ENCODE measurements at regions not wholly inside any gene's neighbourhood (a gene's known extent, or its start where the extent isn't known, plus 50 kb on each side); places are given as distances from the start of the nearest gene placed in this dataset.

DNA sequence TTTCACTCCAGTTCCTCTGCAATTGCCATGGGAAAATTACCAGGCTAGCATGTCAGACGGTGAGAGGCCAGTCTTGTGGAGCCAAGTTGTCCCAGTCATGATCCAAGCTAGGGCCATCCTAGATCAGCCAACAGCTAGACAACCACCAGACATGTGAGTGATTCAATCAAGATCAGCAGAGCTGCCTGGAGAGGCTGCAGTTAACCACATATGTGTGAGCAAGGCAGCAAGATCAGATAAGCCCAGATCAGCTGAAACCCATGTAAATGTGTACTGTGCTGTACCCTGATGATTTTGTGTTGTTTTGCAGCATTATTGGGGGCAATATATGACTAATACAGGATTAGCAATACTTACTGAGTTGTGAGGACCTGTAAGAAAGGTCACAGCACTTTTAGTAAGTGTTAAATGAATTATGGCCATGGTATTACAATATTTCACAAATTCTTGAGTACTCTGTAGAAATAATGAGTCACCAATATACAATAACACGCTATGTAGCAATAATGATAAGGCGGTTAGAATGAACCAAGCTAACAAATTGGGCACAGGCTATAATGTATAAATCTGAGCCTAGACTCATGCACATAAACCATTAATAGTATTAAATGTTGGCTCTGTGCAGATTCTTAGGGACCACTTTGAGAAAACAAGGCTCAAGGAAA, 91.4 kb downstream of the SUDS3 start:
- no peak overlapping the region for H3K4me3 ChIP-seq (ENCODE audit: low read depth, low read length)
- TF ChIP-seq, protein P1, sequence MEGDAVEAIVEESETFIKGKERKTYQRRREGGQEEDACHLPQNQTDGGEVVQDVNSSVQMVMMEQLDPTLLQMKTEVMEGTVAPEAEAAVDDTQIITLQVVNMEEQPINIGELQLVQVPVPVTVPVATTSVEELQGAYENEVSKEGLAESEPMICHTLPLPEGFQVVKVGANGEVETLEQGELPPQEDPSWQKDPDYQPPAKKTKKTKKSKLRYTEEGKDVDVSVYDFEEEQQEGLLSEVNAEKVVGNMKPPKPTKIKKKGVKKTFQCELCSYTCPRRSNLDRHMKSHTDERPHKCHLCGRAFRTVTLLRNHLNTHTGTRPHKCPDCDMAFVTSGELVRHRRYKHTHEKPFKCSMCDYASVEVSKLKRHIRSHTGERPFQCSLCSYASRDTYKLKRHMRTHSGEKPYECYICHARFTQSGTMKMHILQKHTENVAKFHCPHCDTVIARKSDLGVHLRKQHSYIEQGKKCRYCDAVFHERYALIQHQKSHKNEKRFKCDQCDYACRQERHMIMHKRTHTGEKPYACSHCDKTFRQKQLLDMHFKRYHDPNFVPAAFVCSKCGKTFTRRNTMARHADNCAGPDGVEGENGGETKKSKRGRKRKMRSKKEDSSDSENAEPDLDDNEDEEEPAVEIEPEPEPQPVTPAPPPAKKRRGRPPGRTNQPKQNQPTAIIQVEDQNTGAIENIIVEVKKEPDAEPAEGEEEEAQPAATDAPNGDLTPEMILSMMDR (IDR thresholded peaks at IDR 0.05; ENCODE audit: borderline replicate concordance, insufficient read depth, low read depth, low read length) = no peak

DNA sequence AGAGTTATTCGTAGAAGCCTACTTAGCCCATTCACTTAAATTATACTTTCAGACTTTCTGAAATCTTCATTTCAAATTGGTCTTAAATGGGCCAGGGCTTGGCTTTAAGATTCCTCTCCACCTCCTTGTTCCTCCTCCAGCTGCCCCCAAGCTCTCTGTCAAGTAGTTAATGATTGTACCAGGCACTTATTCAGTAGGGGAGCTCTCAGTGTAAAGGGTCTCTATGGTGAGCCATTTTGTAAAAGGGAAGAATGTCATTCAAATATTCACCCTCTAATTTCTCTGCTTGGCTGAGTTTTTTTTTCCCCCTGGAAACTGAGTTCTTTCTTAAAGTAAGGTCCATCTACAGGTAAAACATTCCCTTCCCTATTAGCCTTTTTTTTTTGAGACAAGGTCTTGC, 96.6 kb downstream of the SUDS3 start:
- H3K4me3 ChIP-seq (ENCODE audit: low read depth, low read length) = no peak overlapping the region
- TF ChIP-seq, protein P1 (IDR thresholded peaks at IDR 0.05; ENCODE audit: borderline replicate concordance, insufficient read depth, low read depth, low read length) = no peak

DNA sequence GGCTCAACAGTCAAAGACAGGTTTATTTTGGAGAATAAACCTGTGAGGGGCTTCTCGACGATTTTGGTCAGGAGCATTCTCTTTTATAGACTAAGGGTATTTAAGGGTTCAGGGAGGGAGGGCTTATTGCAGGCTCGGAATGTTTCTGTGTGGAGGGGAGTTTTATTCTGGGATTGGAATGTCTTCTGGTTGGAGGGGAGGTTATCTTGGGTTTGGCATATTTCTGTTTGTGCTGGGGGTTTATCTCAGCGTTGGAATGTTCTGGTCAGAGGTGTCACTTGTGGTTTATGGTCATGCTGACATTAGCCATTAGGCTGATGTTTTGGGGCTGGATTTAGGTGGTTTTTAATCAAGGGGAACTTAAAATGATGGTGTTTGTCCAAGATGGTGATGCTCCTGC, 103.9 kb downstream of the SUDS3 start:
- H3K4me3 ChIP-seq (ENCODE audit: low read depth, low read length) = no peak overlapping the region

DNA sequence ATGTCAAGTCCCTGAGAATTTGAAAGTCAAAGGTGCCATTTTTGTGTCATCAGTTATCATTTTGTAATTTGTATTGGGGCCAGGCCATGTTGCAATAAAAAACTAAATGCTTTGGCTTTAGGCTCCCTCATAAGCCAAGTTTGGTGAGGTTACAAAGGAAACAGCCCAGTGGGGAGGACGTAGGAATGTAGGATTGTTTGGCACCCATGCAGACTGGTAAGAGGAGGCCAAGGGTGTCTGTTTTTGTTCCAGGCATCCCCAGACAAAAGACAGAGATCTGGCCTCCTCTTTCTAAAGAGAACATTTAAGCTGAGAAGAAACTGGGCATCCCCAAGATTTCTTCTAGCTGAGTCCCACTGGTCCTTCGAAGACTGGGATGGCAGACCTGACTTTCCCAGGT, 111.7 kb downstream of the SUDS3 start:
- H3K4me3 ChIP-seq (ENCODE audit: low read depth, low read length) = no peak overlapping the region
- TF ChIP-seq, protein P1 (IDR thresholded peaks at IDR 0.05; ENCODE audit: borderline replicate concordance, insufficient read depth, low read depth, low read length) = no peak

More for the DNA sequence above, 103.9 kb downstream of the SUDS3 start:
- TF ChIP-seq, protein P1 (IDR thresholded peaks at IDR 0.05; ENCODE audit: borderline replicate concordance, insufficient read depth, low read depth, low read length) = no peak

DNA sequence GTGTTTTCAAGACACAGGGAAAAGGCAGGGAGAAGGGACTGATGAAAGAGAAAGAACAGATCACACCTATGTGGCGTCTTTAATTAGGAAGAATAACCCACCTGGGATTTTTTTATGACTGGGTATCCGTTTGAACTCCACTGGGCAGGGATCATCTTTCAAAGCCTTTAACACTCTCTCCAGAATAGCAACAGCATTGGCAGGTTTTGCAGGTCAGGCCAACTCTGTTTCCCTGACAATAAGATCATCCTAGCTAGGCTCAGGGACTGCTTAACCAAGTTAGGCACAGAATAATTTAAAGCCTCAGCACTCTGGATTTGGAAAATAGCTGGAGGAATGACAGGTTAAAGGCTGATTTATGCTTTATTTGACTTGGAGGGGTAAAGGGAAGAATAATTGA, 117.6 kb downstream of the SUDS3 start:
- TF ChIP-seq, protein P1 (IDR thresholded peaks at IDR 0.05; ENCODE audit: borderline replicate concordance, insufficient read depth, low read depth, low read length) = no peak
- no peak overlapping the region for H3K4me3 ChIP-seq (ENCODE audit: low read depth, low read length)

DNA sequence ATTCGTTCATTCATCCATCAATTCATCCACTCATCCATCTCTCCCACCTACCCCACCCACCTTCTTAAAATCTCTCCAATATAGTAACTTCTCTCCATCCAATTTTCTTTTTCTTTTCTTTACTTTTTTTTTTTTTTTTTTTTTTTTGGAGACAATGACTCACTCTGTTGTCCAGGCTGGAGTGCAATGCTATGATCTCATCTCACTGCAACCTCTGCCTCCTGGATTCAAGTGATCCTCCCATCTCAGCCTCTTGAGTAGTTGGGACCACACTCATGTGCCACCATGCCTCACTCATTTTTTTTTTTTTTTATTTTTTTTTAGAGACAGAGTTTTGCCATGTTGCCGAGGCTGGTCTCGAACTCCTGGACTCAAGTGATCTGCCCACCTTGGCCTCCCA, 118.4 kb downstream of the SUDS3 start:
- TF ChIP-seq, protein P1 (IDR thresholded peaks at IDR 0.05; ENCODE audit: borderline replicate concordance, insufficient read depth, low read depth, low read length) = no peak
- no peak overlapping the region for H3K4me3 ChIP-seq (ENCODE audit: low read depth, low read length)

DNA sequence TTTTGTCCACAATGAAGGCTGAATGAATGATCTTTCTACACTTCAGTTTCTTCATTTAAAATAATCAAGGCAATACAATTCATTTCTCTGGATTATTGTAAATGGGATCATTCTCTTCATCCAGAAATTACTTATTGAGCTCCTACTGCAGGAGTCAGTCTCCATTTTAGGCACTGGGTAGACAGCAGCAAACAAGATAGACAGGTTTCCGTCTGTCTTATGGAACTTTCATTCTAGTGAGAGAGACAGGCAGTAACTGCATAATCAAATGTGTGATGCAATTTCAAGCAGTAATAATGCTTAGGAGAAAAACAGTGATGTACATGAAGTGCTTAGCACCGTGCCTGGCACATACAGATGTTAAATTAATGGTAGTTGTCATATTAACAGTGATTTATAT, 118.9 kb downstream of the SUDS3 start:
- no peak overlapping the region for H3K4me3 ChIP-seq (ENCODE audit: low read depth, low read length)
- TF ChIP-seq, protein P1 (IDR thresholded peaks at IDR 0.05; ENCODE audit: borderline replicate concordance, insufficient read depth, low read depth, low read length) = no peak
